A549 (cell line): ENCODE measurements at regions not wholly inside any gene's neighbourhood (a gene's known extent, or its start where the extent isn't known, plus 50 kb on each side); places are given as distances from the start of the nearest gene placed in this dataset.

Experiments used
- POLR2A ChIP-seq: IDR thresholded peaks from 2 replicates; pipeline ENCODE4 v1.6.1; 2012; ENCODE audit warnings: mild to moderate bottlenecking, low read length
- TF ChIP-seq, protein P1 (sequence below): fragments of >200 bp; sonication (Bioruptor Twin); formaldehyde crosslinking; IDR thresholded peaks from 3 replicates; pipeline ENCODE4 v1.5.1; 2016

DNA sequence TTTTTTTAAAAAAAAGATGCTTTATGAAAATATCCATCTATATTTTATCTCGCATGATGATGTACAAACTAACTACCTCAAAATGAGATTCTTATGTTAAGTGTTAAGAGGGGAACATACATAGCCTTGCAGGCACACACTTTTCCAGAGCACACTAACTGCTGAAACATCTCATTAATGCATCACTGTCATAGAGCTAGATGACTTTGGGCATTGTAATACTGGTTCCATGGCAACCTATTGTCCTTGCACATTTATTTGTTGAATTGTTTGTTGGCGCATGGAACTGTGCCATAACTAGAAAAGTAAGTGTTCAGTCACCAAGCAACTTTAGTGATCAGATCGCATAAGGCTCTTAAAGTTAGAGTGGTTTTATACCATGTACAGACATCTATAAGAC, 348.3 kb downstream of the GALC start:
- no peak for TF ChIP-seq POLR2A
- TF ChIP-seq, protein P1, sequence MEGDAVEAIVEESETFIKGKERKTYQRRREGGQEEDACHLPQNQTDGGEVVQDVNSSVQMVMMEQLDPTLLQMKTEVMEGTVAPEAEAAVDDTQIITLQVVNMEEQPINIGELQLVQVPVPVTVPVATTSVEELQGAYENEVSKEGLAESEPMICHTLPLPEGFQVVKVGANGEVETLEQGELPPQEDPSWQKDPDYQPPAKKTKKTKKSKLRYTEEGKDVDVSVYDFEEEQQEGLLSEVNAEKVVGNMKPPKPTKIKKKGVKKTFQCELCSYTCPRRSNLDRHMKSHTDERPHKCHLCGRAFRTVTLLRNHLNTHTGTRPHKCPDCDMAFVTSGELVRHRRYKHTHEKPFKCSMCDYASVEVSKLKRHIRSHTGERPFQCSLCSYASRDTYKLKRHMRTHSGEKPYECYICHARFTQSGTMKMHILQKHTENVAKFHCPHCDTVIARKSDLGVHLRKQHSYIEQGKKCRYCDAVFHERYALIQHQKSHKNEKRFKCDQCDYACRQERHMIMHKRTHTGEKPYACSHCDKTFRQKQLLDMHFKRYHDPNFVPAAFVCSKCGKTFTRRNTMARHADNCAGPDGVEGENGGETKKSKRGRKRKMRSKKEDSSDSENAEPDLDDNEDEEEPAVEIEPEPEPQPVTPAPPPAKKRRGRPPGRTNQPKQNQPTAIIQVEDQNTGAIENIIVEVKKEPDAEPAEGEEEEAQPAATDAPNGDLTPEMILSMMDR = no peak
